Prostate gland (tissue), 2 donors: ENCODE measurements at regions not wholly inside any gene's neighbourhood (a gene's known extent, or its start where the extent isn't known, plus 50 kb on each side); places are given as distances from the start of the nearest gene placed in this dataset.

Source experiments
- POLR2A ChIP-seq: fragments of 450-650 bp; IDR thresholded peaks from one replicate; pipeline ENCODE4 v1.6.1; 2016; ENCODE audit warnings: antibody characterized with exemption, mild to moderate bottlenecking
- TF ChIP-seq, protein P1 (sequence below), 4 experiments: fragments of 200-600 bp in 2 of 4; fragments of 450-650 bp in 2 of 4; sonication (generic) in 2 of 4; IDR thresholded peaks; 1 replicate in 3 of 4; 2 replicates in 1 of 4; pipeline ENCODE4 v1.5.1; 2016 to 2019; ENCODE audit warnings: antibody characterized with exemption in 4 of 4, mild to moderate bottlenecking in 2 of 4, moderate library complexity in 2 of 4

DNA sequence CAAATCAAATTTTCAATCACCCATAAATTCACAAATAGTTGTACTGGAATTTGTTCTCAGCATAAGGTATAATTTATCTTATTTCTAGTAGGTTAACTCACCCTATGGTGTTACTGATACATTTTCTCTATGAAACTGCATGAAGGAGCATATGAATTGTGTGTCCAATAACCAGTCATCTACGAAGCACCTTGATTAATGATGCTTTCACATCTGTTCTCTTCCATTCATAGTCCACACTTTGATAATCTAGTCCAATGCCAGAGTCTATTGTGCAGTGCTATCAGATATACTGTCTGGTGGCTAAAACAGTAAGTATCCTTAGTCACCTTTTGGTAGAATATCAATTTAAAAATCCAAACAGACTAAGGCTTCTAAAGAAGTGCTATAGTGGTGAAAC, 876.0 kb downstream of the RPS29 start:
- TF ChIP-seq POLR2A: no peak
- TF ChIP-seq, protein P1, sequence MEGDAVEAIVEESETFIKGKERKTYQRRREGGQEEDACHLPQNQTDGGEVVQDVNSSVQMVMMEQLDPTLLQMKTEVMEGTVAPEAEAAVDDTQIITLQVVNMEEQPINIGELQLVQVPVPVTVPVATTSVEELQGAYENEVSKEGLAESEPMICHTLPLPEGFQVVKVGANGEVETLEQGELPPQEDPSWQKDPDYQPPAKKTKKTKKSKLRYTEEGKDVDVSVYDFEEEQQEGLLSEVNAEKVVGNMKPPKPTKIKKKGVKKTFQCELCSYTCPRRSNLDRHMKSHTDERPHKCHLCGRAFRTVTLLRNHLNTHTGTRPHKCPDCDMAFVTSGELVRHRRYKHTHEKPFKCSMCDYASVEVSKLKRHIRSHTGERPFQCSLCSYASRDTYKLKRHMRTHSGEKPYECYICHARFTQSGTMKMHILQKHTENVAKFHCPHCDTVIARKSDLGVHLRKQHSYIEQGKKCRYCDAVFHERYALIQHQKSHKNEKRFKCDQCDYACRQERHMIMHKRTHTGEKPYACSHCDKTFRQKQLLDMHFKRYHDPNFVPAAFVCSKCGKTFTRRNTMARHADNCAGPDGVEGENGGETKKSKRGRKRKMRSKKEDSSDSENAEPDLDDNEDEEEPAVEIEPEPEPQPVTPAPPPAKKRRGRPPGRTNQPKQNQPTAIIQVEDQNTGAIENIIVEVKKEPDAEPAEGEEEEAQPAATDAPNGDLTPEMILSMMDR (IDR thresholded peaks at IDR 0.05): no peak
